Neural crest cell (in vitro differentiated cells): ENCODE measurements at regions not wholly inside any gene's neighbourhood (a gene's known extent, or its start where the extent isn't known, plus 50 kb on each side); places are given as distances from the start of the nearest gene placed in this dataset.

Source experiments
- DNase-seq: peaks from one replicate; pipeline ENCODE4 v3.0.0; 2021; ENCODE audit warnings: low read depth, mixed read lengths, low spot score
- H3K27ac Mint-ChIP-seq: one replicate; pipeline ENCODE4 v1.8.0; 2021; ENCODE audit warnings: mild to moderate bottlenecking, mixed read lengths; ENCODE audit not compliant: unreplicated experiment
- H3K27me3 Mint-ChIP-seq: 2 replicates; pipeline ENCODE4 v1.8.0; 2021; ENCODE audit warnings: low read depth, mild to moderate bottlenecking, mixed read lengths
- H3K36me3 Mint-ChIP-seq: 2 replicates; pipeline ENCODE4 v1.8.0; 2021; ENCODE audit warnings: low read depth, mild to moderate bottlenecking, mixed read lengths
- H3K4me1 Mint-ChIP-seq: 2 replicates; pipeline ENCODE4 v1.8.0; 2021; ENCODE audit warnings: mixed read lengths
- H3K4me3 Mint-ChIP-seq: one replicate; pipeline ENCODE4 v1.8.0; 2021; ENCODE audit warnings: mild to moderate bottlenecking, mixed read lengths
- H3K9me3 Mint-ChIP-seq: 2 replicates; pipeline ENCODE4 v1.8.0; 2021; ENCODE audit warnings: mixed read lengths
- TF ChIP-seq, protein P1 (sequence below): fragments of 200-600 bp; sonication (generic); conservative IDR thresholded peaks from 2 replicates; pipeline ENCODE4 v1.5.0; 2021; ENCODE audit warnings: antibody characterized with exemption, mild to moderate bottlenecking

DNA sequence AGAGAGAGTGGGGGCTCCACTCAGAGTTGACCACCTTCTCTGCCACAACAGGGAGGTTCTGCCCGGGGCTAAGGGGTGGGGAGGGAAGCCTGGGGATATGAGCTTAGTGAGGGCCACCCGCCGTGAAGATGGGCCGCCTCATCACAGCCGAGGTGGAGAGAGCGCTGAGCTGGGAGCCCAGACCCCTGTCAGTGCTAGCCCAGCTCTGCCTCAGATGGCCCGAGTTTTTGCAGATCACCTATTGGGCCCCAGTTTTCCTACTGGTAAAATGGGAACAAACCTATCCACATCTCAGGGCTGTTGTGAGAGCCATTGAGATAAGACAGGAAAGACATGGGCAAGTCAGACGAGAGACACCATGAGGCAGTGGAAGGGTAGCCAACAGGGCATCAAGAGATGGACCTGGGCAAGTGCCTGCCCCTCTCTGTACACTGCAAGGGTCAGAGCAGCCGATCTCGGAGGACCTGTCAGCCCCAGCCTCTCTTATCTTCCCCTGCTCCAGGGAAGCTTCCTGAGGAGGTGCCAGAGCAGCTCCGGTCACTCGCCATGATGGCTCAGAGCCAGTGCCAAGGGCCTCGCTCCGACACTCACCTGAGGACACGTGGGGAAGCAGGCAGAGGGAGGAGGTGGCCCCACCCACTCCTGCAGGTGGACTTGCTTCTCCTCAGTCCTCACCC is 88.9 kb downstream of the MCFD2 start:
- no peaks in the 10 kb centered on the region for H3K27me3 Mint-ChIP-seq
- H3K4me3 Mint-ChIP-seq, result no peak overlapping the region
- no peak for DNase-seq
- H3K27ac Mint-ChIP-seq, result peak overlapping the region; percentile 87
- no peaks in the 10 kb centered on the region for H3K4me1 Mint-ChIP-seq
- TF ChIP-seq, protein P1, sequence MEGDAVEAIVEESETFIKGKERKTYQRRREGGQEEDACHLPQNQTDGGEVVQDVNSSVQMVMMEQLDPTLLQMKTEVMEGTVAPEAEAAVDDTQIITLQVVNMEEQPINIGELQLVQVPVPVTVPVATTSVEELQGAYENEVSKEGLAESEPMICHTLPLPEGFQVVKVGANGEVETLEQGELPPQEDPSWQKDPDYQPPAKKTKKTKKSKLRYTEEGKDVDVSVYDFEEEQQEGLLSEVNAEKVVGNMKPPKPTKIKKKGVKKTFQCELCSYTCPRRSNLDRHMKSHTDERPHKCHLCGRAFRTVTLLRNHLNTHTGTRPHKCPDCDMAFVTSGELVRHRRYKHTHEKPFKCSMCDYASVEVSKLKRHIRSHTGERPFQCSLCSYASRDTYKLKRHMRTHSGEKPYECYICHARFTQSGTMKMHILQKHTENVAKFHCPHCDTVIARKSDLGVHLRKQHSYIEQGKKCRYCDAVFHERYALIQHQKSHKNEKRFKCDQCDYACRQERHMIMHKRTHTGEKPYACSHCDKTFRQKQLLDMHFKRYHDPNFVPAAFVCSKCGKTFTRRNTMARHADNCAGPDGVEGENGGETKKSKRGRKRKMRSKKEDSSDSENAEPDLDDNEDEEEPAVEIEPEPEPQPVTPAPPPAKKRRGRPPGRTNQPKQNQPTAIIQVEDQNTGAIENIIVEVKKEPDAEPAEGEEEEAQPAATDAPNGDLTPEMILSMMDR, result no peak
- no peaks in the 10 kb centered on the region for H3K9me3 Mint-ChIP-seq
- no peaks in the 10 kb centered on the region for H3K36me3 Mint-ChIP-seq

DNA sequence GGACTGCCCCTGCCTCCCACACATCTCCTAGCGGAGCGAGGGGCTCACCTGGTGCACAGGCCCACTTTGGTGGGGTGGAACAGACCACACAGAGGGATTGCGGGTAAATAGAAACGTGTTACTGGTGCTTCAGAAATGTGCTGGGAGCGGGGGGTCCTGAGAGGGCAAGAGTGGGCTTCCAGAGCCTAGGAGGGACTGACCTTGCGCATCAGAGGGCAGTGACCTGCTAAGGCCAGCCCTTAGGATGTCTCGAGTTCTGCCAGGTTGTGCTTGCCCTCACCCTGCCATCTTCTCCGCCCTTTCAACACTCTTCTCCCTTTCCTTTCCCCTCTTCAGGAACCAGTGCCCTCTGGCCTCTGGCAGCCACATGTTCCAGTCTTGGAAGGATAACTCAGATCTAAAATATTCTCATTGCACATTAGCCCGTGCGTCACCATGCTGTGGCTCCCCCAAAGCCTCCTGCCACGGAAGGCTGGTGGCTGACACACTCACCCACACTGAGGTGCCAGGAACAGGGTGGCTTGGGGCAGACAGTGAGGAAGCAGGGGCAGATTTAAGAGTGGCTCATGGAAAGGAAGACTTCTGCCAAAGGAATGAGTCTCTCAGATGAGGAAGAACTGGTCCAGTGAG is 89.6 kb downstream of the MCFD2 start:
- TF ChIP-seq, protein P1, result no peak
- Mint-ChIP-seq H3K9me3 (no peaks in the 10 kb centered on the region), H3K27ac (no peak overlapping the region), H3K4me1 (no peaks in the 10 kb centered on the region), H3K4me3 (no peak overlapping the region), H3K27me3 (no peaks in the 10 kb centered on the region), H3K36me3 (no peaks in the 10 kb centered on the region)
- DNase-seq, result no peak

DNA sequence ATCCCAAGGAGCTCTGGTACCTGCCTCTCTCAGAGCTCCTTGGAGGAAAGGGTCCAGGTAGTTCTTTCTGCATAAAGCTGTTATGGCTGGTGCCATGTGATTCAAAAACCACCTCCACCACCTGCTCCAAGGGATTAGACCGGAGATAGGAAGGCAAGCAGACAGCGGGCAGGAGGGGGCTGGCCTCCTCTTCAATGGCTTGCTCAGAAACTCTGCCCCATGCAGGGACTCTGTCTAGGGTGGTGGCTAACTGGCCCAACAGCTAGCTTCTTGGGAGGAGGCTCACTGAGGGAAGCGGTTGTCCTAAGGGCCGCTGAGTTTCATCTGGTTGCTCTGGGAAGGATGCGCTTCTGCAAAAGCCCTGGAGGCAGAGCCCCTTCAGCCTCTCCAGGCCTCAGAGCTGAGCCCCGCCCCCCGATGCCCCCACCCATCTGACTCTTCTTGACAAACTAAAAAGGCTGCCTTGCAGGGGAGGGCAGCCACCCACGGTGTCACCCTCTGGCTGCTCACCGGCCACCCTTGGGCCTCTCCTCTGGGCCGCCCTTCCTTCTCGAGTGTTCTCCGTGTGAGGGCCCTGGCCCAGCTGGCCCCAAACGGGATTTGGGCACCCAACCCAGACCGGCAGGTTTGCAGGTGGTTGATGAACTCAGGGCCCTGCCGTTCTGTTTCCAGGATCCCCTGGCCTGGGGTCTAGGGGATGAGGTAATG is 90.2 kb downstream of the MCFD2 start:
- no peak overlapping the region for H3K27ac Mint-ChIP-seq
- DNase-seq, result no peak
- H3K9me3 Mint-ChIP-seq, result no peaks in the 10 kb centered on the region
- no peaks in the 10 kb centered on the region for H3K36me3 Mint-ChIP-seq
- no peaks in the 10 kb centered on the region for H3K27me3 Mint-ChIP-seq
- TF ChIP-seq, protein P1, result no peak
- no peaks in the 10 kb centered on the region for H3K4me1 Mint-ChIP-seq
- H3K4me3 Mint-ChIP-seq, result no peak overlapping the region

DNA sequence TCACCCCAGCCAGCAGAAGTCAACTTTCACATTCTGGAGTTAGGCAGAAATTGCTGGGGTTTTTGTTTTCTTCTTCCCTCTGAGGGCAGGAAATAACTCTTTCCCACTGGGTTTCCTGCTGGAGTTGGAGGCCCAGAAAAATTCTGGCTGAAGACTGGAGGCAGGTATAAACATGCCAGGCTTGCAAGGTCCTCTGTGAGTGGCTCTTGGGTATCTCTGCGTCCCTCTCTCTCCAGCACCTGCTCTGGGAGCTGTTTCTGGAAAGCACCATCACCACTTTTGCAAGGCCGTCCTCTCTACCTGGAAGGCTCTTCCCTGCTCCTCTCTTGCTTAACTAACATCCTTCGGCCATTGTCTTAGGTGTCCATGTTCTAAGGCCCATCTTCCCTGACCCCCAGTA is 91.0 kb downstream of the MCFD2 start:
- Mint-ChIP-seq H3K4me3 (no peak overlapping the region), H3K27ac (no peak overlapping the region), H3K27me3 (no peaks in the 10 kb centered on the region), H3K36me3 (no peaks in the 10 kb centered on the region), H3K9me3 (no peaks in the 10 kb centered on the region), H3K4me1 (no peaks in the 10 kb centered on the region)
- TF ChIP-seq, protein P1, result no peak
- DNase-seq, result no peak

- H3K36me3 Mint-ChIP-seq, result no peaks in the 10 kb centered on the region
- H3K9me3 Mint-ChIP-seq, result no peaks in the 10 kb centered on the region
- TF ChIP-seq, protein P1, result no peak
- no peaks in the 10 kb centered on the region for H3K4me1 Mint-ChIP-seq
- H3K27me3 Mint-ChIP-seq, result no peaks in the 10 kb centered on the region
- no peak for DNase-seq
- no peak overlapping the region for H3K4me3 Mint-ChIP-seq
- H3K27ac Mint-ChIP-seq, result no peak overlapping the region
Observed at GRCh38 chr2:46821600-46821999, 94.0 kb downstream of the MCFD2 start.
